ENCODE measurements at regions not wholly inside any gene's neighbourhood (a gene's known extent, or its start where the extent isn't known, plus 50 kb on each side); places are given as distances from the start of the nearest gene placed in this dataset.

DNA sequence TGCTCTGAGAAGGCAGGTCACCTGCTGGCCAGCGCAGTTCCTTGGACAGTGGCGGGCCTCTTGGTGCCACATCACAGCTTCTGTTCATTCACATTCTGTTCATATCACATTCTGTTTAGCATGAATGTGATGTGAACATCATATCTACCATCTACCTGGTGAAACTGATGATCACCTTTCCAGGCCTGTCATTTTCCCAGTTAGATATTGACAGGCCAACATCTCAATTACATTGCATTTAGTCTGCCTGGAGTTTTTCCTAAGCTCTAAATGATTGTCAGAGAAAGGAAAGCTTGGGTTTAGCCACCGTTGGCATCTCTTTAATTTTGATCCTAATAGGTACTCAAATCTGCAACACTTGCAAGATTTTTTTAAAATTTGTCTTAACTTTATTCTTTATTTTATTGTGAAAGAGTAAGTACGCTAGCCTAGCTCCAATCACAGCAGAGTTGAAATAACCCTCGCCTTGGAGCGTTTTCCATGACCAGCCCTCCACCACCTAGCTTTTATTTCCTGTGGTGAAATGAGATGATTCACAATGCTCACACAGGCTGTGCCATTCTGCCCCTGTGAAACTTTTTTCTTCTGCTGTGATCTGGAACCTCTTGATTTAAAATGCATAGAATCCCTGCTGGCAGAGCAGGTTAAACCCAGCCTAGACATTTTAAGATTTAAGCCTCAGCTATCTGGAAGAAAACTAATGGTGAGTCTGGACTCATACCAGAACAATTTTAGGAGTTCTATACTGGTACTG, 225.0 kb downstream of the ESM1 start:
- TF ChIP-seq, protein P1, sequence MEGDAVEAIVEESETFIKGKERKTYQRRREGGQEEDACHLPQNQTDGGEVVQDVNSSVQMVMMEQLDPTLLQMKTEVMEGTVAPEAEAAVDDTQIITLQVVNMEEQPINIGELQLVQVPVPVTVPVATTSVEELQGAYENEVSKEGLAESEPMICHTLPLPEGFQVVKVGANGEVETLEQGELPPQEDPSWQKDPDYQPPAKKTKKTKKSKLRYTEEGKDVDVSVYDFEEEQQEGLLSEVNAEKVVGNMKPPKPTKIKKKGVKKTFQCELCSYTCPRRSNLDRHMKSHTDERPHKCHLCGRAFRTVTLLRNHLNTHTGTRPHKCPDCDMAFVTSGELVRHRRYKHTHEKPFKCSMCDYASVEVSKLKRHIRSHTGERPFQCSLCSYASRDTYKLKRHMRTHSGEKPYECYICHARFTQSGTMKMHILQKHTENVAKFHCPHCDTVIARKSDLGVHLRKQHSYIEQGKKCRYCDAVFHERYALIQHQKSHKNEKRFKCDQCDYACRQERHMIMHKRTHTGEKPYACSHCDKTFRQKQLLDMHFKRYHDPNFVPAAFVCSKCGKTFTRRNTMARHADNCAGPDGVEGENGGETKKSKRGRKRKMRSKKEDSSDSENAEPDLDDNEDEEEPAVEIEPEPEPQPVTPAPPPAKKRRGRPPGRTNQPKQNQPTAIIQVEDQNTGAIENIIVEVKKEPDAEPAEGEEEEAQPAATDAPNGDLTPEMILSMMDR (conservative IDR thresholded peaks at IDR 0.05; ENCODE audit: low read length), result no peak
- no peak for TF ChIP-seq EZH2phosphoT487 (IDR thresholded peaks at IDR 0.05; ENCODE audit: borderline replicate concordance)

All from Loucy (cell line).